H1 (cell line): ENCODE measurements at regions not wholly inside any gene's neighbourhood (a gene's known extent, or its start where the extent isn't known, plus 50 kb on each side); places are given as distances from the start of the nearest gene placed in this dataset.

Experiments
- CBX5 ChIP-seq: fragments of 300-800, 300-1000 bp; sonication (generic); IDR thresholded peaks from 2 replicates; pipeline ENCODE4 v1.7.1; 2016; ENCODE audit warnings: antibody characterized with exemption, low read length, low read depth
- CHD2 ChIP-seq: IDR thresholded peaks from 2 replicates; pipeline ENCODE4 v1.6.1; 2012; ENCODE audit warnings: low read length, improper control_type of control experiment
- CREB1 ChIP-seq: IDR thresholded peaks from 2 replicates; pipeline ENCODE4 v1.6.1; 2012; ENCODE audit warnings: inconsistent platforms
- CTCF ChIP-seq, 3 experiments: IDR thresholded peaks; 1 replicate in 2 of 3; 2 replicates in 1 of 3; pipeline versions ENCODE4 v1.5.1 to v1.6.1; 2011; ENCODE audit warnings: low read length in 3 of 3, mild to moderate bottlenecking in 3 of 3, inconsistent platforms in 2 of 3, low read depth in 1 of 3, moderate library complexity in 1 of 3; ENCODE audit not compliant: insufficient read depth in 1 of 3; ENCODE audit errors: control extremely low read depth in 1 of 3
- EGR1 ChIP-seq: IDR thresholded peaks from 2 replicates; pipeline ENCODE4 v1.6.1; 2011; ENCODE audit warnings: low read depth, low read length, borderline replicate concordance
- JUN ChIP-seq: IDR thresholded peaks from 2 replicates; pipeline ENCODE4 v1.6.1; 2011; ENCODE audit warnings: low read depth, mild to moderate bottlenecking, improper control_type of control experiment, low read length
- KDM1A ChIP-seq: fragments of 200-600, 300-600 bp; sonication (generic); IDR thresholded peaks from 2 replicates; pipeline ENCODE4 v1.7.1; 2016; ENCODE audit warnings: mild to moderate bottlenecking, low read length, borderline replicate concordance
- NANOG ChIP-seq: IDR thresholded peaks from 2 replicates; pipeline ENCODE4 v1.6.1; 2011; ENCODE audit warnings: low read length, low read depth, mild to moderate bottlenecking, inconsistent platforms; ENCODE audit not compliant: insufficient read depth, poor library complexity, severe bottlenecking
- POLR2A ChIP-seq, 2 experiments: IDR thresholded peaks; 1 replicate in 1 of 2; 2 replicates in 1 of 2; pipeline ENCODE4 v1.6.1; 2011; ENCODE audit warnings: low read depth in 2 of 2, low read length in 2 of 2, mild to moderate bottlenecking in 2 of 2; ENCODE audit errors: control extremely low read depth in 1 of 2
- RFX5 ChIP-seq: IDR thresholded peaks from 2 replicates; pipeline ENCODE4 v1.6.1; 2011; ENCODE audit warnings: low read depth, low read length, improper control_type of control experiment, borderline replicate concordance
- SP2 ChIP-seq: IDR thresholded peaks from 2 replicates; pipeline ENCODE4 v1.6.1; 2012; ENCODE audit warnings: mild to moderate bottlenecking, low read length, inconsistent platforms
- USF2 ChIP-seq: IDR thresholded peaks from 2 replicates; pipeline ENCODE4 v1.6.1; 2011; ENCODE audit warnings: low read length, improper control_type of control experiment

GRCh38 chr6:74284284-74284683 is 588.3 kb downstream of the CD109 start:
- TF ChIP-seq USF2 (no peak), POLR2A (IDR thresholded peaks at IDR 0.05; ENCODE audit: control extremely low read depth in 1 of 2, low read depth in 2 of 2, low read length in 2 of 2) (no peak), CREB1 (no peak), SP2 (no peak), NANOG (no peak), CBX5 (no peak), JUN (no peak), CHD2 (no peak), CTCF (IDR thresholded peaks at IDR 0.05; ENCODE audit: control extremely low read depth in 1 of 3, insufficient read depth in 1 of 3, low read depth in 1 of 3, low read length in 3 of 3) (no peak), EGR1 (no peak), KDM1A (no peak), RFX5 (no peak)
